ENCODE measurements at regions not wholly inside any gene's neighbourhood (a gene's known extent, or its start where the extent isn't known, plus 50 kb on each side); places are given as distances from the start of the nearest gene placed in this dataset.

DNA sequence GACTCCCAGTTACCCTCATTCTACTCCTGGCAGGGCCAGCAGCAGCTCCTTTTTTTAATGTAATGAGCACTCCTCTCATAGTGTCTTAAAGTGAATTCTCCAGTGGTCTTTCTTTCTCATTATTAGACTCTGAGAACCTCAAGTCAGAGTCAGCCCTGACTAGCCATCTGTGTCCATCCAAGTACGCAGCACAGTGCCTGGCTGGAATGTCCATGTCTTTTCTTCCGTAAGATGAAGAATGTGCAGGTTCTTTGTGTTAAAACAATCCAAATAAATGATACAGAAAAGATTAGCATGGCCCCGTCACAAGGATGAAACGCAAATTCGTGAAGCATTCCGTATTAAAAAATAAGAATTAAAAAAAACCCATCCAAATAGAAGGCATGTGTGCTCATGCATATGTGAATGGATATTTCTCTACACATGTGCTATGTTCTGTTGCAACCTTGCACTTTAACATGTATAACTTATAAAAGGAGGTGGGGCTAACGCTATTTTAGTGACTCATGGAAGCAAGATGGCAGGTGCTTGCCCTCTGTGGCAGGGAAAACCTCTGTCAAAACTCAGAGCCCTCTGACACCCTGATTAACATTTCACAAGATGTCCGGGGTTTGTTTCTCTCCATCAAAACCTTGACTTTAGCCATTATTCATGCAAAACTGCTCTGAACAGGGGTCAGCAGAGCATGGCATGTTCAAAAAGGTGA, 170.7 kb upstream of the TOPAZ1 start:
- H3K36me3 Mint-ChIP-seq (ENCODE audit: low read depth): no peaks in the 10 kb centered on the region
- no peaks in the 10 kb centered on the region for H3K9me3 Mint-ChIP-seq
- peaks cover 13% of the 10 kb centered on the region for H3K4me1 Mint-ChIP-seq
- H3K4me3 Mint-ChIP-seq: no peak overlapping the region
- H3K27ac Mint-ChIP-seq: no peak overlapping the region
- TF ChIP-seq, protein P1, sequence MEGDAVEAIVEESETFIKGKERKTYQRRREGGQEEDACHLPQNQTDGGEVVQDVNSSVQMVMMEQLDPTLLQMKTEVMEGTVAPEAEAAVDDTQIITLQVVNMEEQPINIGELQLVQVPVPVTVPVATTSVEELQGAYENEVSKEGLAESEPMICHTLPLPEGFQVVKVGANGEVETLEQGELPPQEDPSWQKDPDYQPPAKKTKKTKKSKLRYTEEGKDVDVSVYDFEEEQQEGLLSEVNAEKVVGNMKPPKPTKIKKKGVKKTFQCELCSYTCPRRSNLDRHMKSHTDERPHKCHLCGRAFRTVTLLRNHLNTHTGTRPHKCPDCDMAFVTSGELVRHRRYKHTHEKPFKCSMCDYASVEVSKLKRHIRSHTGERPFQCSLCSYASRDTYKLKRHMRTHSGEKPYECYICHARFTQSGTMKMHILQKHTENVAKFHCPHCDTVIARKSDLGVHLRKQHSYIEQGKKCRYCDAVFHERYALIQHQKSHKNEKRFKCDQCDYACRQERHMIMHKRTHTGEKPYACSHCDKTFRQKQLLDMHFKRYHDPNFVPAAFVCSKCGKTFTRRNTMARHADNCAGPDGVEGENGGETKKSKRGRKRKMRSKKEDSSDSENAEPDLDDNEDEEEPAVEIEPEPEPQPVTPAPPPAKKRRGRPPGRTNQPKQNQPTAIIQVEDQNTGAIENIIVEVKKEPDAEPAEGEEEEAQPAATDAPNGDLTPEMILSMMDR (IDR thresholded peaks at IDR 0.05): no peak
- H3K27me3 Mint-ChIP-seq (ENCODE audit: low read depth, poor library complexity): peaks cover 11% of the 10 kb centered on the region
- no peak for DNase-seq

DNA sequence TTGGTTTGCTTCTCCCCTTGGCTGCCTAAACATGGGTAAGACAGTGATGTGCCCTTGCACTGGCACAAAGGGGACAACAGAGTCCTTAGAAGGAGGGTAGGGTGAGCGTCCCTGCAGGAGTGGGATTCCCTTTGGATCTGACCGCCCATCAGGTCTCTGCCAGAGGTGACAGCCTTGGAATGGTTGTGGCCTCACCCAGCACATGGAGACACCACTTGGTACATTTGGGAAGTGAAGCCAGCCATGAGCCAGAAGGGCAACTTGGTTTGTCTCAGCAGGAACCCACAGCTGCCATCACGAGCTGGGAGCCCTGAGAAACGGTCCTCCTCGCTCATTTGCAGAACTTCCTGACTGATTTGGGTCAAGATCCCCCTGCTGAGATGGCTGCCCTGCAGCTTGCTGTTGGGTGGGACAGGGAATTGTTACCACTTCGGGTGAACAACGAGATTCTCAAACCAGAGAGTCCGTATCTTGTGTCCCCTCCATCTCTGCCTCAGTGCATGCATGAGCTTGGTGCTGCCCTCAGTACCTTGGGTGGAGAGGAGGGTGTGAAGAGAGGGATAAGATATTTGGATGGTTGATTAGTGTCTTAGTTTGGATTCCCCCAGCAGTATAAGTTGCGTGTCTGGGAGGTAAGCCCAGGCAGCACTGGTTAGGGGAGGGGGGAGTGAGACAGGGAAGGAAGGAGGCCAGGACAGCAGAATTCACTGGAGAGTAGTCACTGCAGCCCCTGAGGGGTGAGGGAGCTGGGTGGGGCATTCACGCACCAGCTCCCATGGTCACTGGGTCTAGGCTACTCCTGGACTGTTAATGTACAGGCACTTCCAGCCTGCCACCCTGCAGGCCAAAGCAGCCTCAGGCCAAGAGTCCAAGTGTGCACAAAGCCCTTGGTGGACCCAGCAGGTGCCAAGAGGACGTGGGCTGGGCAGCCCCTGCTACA, 168.8 kb upstream of the TOPAZ1 start:
- Mint-ChIP-seq H3K4me1 (peaks cover 26% of the 10 kb centered on the region), H3K4me3 (no peak overlapping the region), H3K27me3 (ENCODE audit: low read depth, poor library complexity) (peaks cover 18% of the 10 kb centered on the region), H3K27ac (no peak overlapping the region), H3K9me3 (no peaks in the 10 kb centered on the region), H3K36me3 (ENCODE audit: low read depth) (no peaks in the 10 kb centered on the region)
- no peak for DNase-seq
- TF ChIP-seq, protein P1 (IDR thresholded peaks at IDR 0.05): no peak

DNA sequence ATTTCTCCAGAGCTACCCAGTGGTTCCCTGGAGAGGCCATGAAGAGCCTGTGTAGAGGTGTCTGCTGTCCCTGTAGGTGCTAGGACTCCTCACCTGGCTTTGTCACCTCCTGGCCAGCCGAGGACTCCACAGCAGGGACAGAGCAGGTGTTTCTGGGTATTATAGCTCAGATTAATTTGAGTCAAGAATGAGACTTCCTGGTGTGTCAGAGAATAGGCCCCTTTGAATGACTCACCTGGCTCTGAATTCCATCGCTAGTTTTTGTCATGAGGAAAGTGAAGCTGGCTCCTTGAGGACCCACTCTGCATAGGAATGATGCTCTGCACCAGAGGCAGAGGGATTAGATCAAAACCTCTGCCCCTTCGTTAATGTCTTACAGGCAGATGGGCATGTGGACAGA, 167.5 kb upstream of the TOPAZ1 start:
- H3K27me3 Mint-ChIP-seq (ENCODE audit: low read depth, poor library complexity): peaks cover 20% of the 10 kb centered on the region
- peaks cover 23% of the 10 kb centered on the region for H3K4me1 Mint-ChIP-seq
- H3K9me3 Mint-ChIP-seq: no peaks in the 10 kb centered on the region
- H3K27ac Mint-ChIP-seq: no peak overlapping the region
- H3K36me3 Mint-ChIP-seq (ENCODE audit: low read depth): no peaks in the 10 kb centered on the region
- TF ChIP-seq, protein P1 (IDR thresholded peaks at IDR 0.05): no peak
- no peak overlapping the region for H3K4me3 Mint-ChIP-seq
- DNase-seq: no peak

DNA sequence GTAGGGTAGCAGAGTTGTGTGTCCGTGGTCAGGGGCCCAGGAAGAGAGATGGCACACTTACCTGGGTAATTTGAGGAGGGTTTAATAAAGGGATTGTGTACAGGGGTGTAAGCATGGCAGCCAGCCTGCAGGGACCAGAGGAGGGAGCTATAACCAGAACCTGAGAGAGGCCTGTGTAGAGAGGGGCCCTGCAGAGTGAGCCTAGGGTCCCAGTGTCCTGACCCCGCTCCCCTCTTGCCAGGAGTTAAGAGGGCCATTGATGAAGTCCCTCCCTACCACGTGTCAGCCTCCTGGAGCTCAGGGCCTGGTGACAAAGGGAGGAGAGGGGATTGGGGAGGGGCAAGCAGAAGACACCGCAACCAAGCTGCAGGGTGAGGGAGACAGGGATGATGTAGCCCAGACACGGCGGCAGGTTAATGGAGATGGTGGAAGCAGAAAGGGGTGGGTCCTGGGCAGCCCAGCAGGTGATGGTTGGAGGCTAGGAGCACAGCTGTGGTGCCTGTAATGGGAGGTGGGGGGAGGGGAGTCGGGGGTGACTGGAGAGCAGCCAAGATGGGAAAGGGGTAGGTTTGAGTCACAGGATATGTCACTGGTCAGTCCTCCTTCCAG, 165.4 kb upstream of the TOPAZ1 start:
- Mint-ChIP-seq H3K9me3 (no peaks in the 10 kb centered on the region), H3K27me3 (ENCODE audit: low read depth, poor library complexity) (peaks cover 21% of the 10 kb centered on the region), H3K36me3 (ENCODE audit: low read depth) (no peaks in the 10 kb centered on the region), H3K4me3 (no peak overlapping the region), H3K4me1 (peaks cover 29% of the 10 kb centered on the region), H3K27ac (no peak overlapping the region)
- TF ChIP-seq, protein P1 (IDR thresholded peaks at IDR 0.05): no peak
- DNase-seq: no peak

DNA sequence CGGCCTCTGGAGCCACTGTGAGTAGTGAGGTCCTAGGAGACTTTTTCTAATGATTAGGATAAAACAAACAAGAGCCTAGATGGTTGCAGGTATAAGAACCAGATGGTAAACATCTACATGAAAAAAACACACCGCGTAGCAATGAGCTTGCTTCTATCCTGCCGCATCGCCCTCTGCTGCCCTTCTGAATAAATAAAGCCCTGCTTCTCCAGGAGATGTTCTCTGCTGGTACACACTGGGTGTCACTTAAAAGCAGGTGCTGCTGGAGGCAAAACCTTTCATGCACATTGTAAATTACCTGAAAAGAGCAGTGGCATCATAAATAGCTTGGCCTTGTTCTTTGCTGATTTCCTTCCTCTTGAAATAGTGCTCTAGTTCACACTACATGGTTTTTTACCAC, 164.4 kb upstream of the TOPAZ1 start:
- TF ChIP-seq, protein P1 (IDR thresholded peaks at IDR 0.05): no peak
- Mint-ChIP-seq H3K4me3 (no peak overlapping the region), H3K27me3 (ENCODE audit: low read depth, poor library complexity) (peaks cover 21% of the 10 kb centered on the region), H3K9me3 (no peaks in the 10 kb centered on the region), H3K27ac (peak overlapping the region; percentile 38), H3K4me1 (peaks cover 29% of the 10 kb centered on the region), H3K36me3 (ENCODE audit: low read depth) (no peaks in the 10 kb centered on the region)
- DNase-seq: no peak

Measured in nephron progenitor cell (in vitro differentiated cells).